ENCODE measurements at regions not wholly inside any gene's neighbourhood (a gene's known extent, or its start where the extent isn't known, plus 50 kb on each side); places are given as distances from the start of the nearest gene placed in this dataset.

DNA sequence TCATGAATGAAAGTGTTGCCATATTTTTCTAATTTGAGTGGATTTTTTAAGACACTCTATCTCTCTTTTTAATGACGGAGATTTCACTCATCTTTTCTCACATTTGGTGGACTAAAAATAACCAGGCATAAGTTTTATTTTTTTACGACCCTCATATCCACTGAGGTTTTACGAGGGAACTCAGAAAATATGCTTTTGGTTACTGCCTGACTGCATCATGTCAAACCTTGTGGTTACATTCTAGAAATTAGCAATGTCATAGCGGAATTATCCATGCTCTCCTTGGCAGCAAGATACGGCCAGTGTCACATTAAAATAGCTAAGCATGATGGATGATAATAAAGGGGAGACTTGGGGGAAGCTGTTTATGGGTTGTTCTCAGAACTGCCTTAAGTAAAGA is 428.6 kb upstream of the FSHR start:
- no peak for TF ChIP-seq POLR2A (IDR thresholded peaks at IDR 0.05; ENCODE audit: low read depth, low read length)
- no peak for TF ChIP-seq POLR2AphosphoS5 (IDR thresholded peaks at IDR 0.05; ENCODE audit: low read depth, low read length)

All from GM12892 (cell line).